CD4-positive, alpha-beta T cell (primary cell): ENCODE measurements at regions not wholly inside any gene's neighbourhood (a gene's known extent, or its start where the extent isn't known, plus 50 kb on each side); places are given as distances from the start of the nearest gene placed in this dataset.
"Not testable (repeated sequence)": the region's sequence is repeated elsewhere in the genome, so short reads cannot be mapped to it uniquely, and the experiment has no call there.

Experiments
- ATAC-seq: fragments of 200-7000 bp; cut with Tn5 transposase; one replicate; pipeline ENCODE4 v1.10.0; 2022; ENCODE audit warnings: mild to moderate bottlenecking; ENCODE audit not compliant: poor library complexity
- CTCF ChIA-PET: fragments of 350-600 bp; sonication (Branson Sonifier 250); formaldehyde crosslinking; loops from one replicate; lab custom pipeline; 2021; ENCODE audit warnings: antibody characterized with exemption, inconsistent platforms; lab: Charles Lee
- POLR2A ChIA-PET: fragments of 350-600 bp; sonication (Branson Sonifier 250); formaldehyde crosslinking; loops from one replicate; lab custom pipeline; 2021; ENCODE audit warnings: antibody characterized with exemption, inconsistent platforms; lab: Charles Lee
- DNase-seq, 14 experiments: peaks; one replicate each; pipeline ENCODE4 v3.0.0-alpha.2; 2013 to 2020; ENCODE audit warnings: mixed read lengths in 2 of 14
- H3K27ac ChIP-seq, 2 donors: one replicate each; pipeline versions ENCODE4 v1.5.1 to v1.7.0; 2013; ENCODE audit warnings: low read length in 2 of 2, low read depth in 1 of 2, mild to moderate bottlenecking in 1 of 2
- H3K27me3 ChIP-seq, 2 experiments: 1 replicate in 1 of 2; 2 replicates in 1 of 2; pipeline versions ENCODE4 v1.6.1 to v1.7.0; 2013; ENCODE audit warnings: low read length in 2 of 2, control low read depth in 1 of 2, mild to moderate bottlenecking in 1 of 2, moderate library complexity in 1 of 2; ENCODE audit not compliant: insufficient read depth in 2 of 2, control insufficient read depth in 1 of 2
- H3K36me3 ChIP-seq: one replicate; pipeline ENCODE4 v1.6.1; 2013; ENCODE audit warnings: low read length, control low read depth; ENCODE audit not compliant: insufficient read depth
- H3K4me1 ChIP-seq: one replicate; pipeline ENCODE4 v1.6.1; 2013; ENCODE audit warnings: low read length, control low read depth; ENCODE audit not compliant: insufficient read depth
- H3K4me3 ChIP-seq: one replicate; pipeline ENCODE4 v1.5.1; 2013; ENCODE audit warnings: mild to moderate bottlenecking, low read length, moderate library complexity
- H3K9me3 ChIP-seq, 2 experiments: 1 replicate in 1 of 2; 2 replicates in 1 of 2; pipeline versions ENCODE4 v1.6.1 to v1.7.0; 2013; ENCODE audit warnings: low read length in 2 of 2, mild to moderate bottlenecking in 2 of 2, control low read depth in 1 of 2, moderate library complexity in 1 of 2; ENCODE audit not compliant: control insufficient read depth in 1 of 2, insufficient read depth in 1 of 2
- H3K27ac Mint-ChIP-seq: one replicate; pipeline ENCODE4 v1.8.0; 2020; ENCODE audit warnings: mixed read lengths
- H3K27me3 Mint-ChIP-seq: one replicate; pipeline ENCODE4 v1.8.0; 2021; ENCODE audit warnings: mixed read lengths
- H3K36me3 Mint-ChIP-seq: one replicate; pipeline ENCODE4 v1.8.0; 2021; ENCODE audit warnings: low read depth, mixed read lengths
- H3K4me1 Mint-ChIP-seq: one replicate; pipeline ENCODE4 v1.8.0; 2021; ENCODE audit warnings: low read depth, mixed read lengths
- H3K4me3 Mint-ChIP-seq: one replicate; pipeline ENCODE4 v1.8.0; 2020; ENCODE audit warnings: mild to moderate bottlenecking, mixed read lengths
- H3K9me3 Mint-ChIP-seq: one replicate; pipeline ENCODE4 v1.8.0; 2020; ENCODE audit warnings: mixed read lengths
- CTCF ChIP-seq: fragments of 200-600 bp; IDR thresholded peaks from one replicate; pipeline ENCODE4 v1.8.0; 2022; ENCODE audit warnings: antibody characterized with exemption, mild to moderate bottlenecking
- intact Hi-C, 2 experiments: fragments of 100-400 bp; cut with DNase I in 1 of 2; cut with micrococcal nuclease in 1 of 2; formaldehyde crosslinking; loops; one replicate each; pipeline versions ENCODE4 v1.15.1 to v1.9.0; 2023 to 2025; cut with DNase I, micrococcal nuclease

GRCh38 chr1:38652217-38652616 is 207.4 kb downstream of the RRAGC start:
- Histone ChIP-seq H3K4me1 (no peaks in the 10 kb centered on the region), H3K9me3 (no peaks in the 10 kb centered on the region), H3K4me3 (no peak overlapping the region), H3K36me3 (no peaks in the 10 kb centered on the region), H3K27ac (no peak overlapping the region), H3K27me3 (peaks cover 4 to 10% of the 10 kb centered on the region in 2 experiments)
- H3K36me3 Mint-ChIP-seq = no peaks in the 10 kb centered on the region
- DNase-seq = no peak
- intact Hi-C loops = no loop called here
- no peaks in the 10 kb centered on the region for H3K4me1 Mint-ChIP-seq
- H3K9me3 Mint-ChIP-seq = no peaks in the 10 kb centered on the region
- no peak for ATAC-seq
- POLR2A ChIA-PET = no interaction called here
- H3K27me3 Mint-ChIP-seq = peaks cover 15% of the 10 kb centered on the region
- no peak overlapping the region for H3K27ac Mint-ChIP-seq
- no peak for TF ChIP-seq CTCF
- H3K4me3 Mint-ChIP-seq = no peak overlapping the region
- CTCF ChIA-PET = no interaction called here

GRCh38 chr1:38651669-38652068 is 207.9 kb downstream of the RRAGC start:
- H3K4me3 ChIP-seq = no peak overlapping the region
- H3K36me3 ChIP-seq = no peaks in the 10 kb centered on the region
- Mint-ChIP-seq H3K36me3 (no peaks in the 10 kb centered on the region), H3K27ac (no peak overlapping the region), H3K4me1 (no peaks in the 10 kb centered on the region), H3K27me3 (peaks cover 15% of the 10 kb centered on the region), H3K9me3 (no peaks in the 10 kb centered on the region), H3K4me3 (no peak overlapping the region)
- peaks cover 4 to 7% of the 10 kb centered on the region in 2 experiments for H3K27me3 ChIP-seq
- intact Hi-C loops = no loop called here
- no peaks in the 10 kb centered on the region for H3K9me3 ChIP-seq
- no peak for TF ChIP-seq CTCF
- CTCF ChIA-PET = no interaction called here
- ATAC-seq = no peak
- no peaks in the 10 kb centered on the region for H3K4me1 ChIP-seq
- POLR2A ChIA-PET = no interaction called here
- no peak overlapping the region for H3K27ac ChIP-seq
- no peak for DNase-seq

GRCh38 chr1:38648417-38648816 is 211.2 kb downstream of the RRAGC start:
- ATAC-seq = no peak
- intact Hi-C loops = no loop called here
- H3K27me3 Mint-ChIP-seq = peaks cover 14% of the 10 kb centered on the region
- no peaks in the 10 kb centered on the region for H3K9me3 ChIP-seq
- no peak overlapping the region for H3K4me3 ChIP-seq
- H3K4me3 Mint-ChIP-seq = no peak overlapping the region
- no peaks in the 10 kb centered on the region for H3K4me1 ChIP-seq
- DNase-seq = no peak
- CTCF ChIA-PET = no interaction called here
- H3K27ac Mint-ChIP-seq = no peak overlapping the region
- H3K36me3 Mint-ChIP-seq = no peaks in the 10 kb centered on the region
- H3K4me1 Mint-ChIP-seq = no peaks in the 10 kb centered on the region
- H3K27me3 ChIP-seq = peaks cover 2 to 4% of the 10 kb centered on the region in 2 experiments
- no peak overlapping the region for H3K27ac ChIP-seq
- TF ChIP-seq CTCF = no peak
- no peaks in the 10 kb centered on the region for H3K36me3 ChIP-seq
- no peaks in the 10 kb centered on the region for H3K9me3 Mint-ChIP-seq
- POLR2A ChIA-PET = no interaction called here

- H3K4me3 Mint-ChIP-seq, intact Hi-C loops, H3K36me3 ChIP-seq, H3K4me1 Mint-ChIP-seq, POLR2A ChIA-PET, H3K4me3 ChIP-seq, H3K27ac Mint-ChIP-seq, H3K27ac ChIP-seq, H3K9me3 Mint-ChIP-seq, H3K4me1 ChIP-seq, DNase-seq, ATAC-seq, H3K27me3 ChIP-seq, CTCF ChIA-PET, H3K9me3 ChIP-seq, H3K36me3 Mint-ChIP-seq: not testable (repeated sequence)
- H3K27me3 Mint-ChIP-seq = peaks cover 17% of the 10 kb centered on the region
Observed at GRCh38 chr1:38647341-38647740, 212.2 kb downstream of the RRAGC start.
